ENCODE measurements at regions not wholly inside any gene's neighbourhood (a gene's known extent, or its start where the extent isn't known, plus 50 kb on each side); places are given as distances from the start of the nearest gene placed in this dataset.
A peak's percentile ranks its signal among the peaks of the same experiment; 100 is the strongest.
"Not testable (repeated sequence)": the region's sequence is repeated elsewhere in the genome, so short reads cannot be mapped to it uniquely, and the experiment has no call there.

DNA sequence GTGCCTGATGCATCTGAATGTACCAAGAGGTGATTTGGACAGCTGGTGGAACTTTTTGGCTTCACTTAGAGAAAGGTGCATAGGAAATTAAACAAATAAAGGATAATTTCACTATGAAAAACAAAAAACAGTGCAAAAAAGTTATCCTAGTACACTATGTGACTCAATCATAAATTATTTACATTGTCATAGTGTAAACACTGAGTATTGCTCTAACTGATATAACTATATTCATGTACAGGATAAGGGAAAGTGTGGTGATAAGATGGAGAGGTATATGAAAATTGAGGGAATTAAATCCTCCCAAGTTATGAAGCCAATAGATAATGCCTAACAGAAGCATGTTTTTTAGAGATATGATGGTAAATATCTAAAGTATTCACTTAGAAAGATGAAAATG is 50.2 kb upstream of the CPNE4 start:
- DNase-seq (ENCODE audit: low spot score), result no peak

DNA sequence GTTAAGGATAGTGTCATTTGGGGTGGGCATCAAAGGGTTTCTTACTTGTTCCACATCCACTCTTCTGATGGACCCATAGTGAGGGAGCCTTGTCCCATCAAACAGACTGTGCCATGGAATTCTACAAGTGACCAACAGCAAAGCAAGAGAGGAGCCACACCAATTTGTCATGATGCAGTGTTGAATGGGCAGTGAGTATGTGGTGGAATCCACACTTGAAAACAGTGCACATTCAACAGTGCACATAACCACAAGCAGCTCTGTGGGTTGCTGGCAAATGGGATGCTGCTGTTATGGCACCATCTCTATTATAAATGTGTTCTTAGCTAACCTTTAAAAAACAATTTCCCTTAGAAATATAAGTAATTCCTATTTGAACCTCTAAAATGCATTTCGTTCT is 52.5 kb upstream of the CPNE4 start:
- no peak for DNase-seq (ENCODE audit: low spot score)

DNA sequence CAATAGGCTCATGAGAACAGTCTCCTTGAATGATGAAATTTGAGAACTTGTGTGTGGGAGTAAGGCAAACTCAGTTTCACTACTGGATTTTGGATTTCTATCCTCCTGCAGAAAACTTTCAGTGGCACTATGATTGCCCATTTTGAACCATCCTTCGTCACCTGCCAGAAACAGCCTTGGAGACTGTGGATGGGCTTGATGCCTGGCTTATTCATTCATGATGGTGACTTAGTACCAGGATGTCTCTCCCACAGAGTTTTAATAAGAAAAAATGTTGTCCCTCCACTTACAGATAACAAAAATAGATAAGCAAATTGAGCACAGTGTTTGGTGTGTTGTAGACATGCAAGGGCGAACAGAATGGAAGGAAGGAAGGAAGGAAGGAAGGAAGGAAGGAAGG is 53.5 kb upstream of the CPNE4 start:
- no peak for DNase-seq (ENCODE audit: low spot score)

GRCh38 chr3:132090921-132091320 is 56.1 kb upstream of the CPNE4 start:
- no peak for DNase-seq (ENCODE audit: low spot score)

DNA sequence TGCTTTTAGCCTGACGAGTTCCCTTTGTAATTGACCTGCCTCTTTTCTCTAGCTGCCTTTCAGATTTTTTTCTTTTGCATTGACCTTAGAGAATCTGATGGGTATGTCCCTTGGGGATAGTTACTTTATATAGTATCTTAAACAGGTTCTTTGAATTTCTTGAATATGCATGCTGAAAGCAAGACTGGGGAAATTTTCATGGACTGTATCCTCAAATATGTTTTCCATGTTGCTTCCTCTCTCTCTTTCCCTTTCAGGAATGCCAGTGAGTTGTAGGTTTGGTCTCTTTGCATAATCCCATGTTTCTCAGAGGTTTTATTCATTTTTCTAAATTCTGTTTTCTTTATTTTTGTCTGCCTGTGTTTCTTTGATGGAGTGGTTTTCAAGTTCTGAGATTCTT is 81.8 kb upstream of the CPNE4 start:
- no peak for DNase-seq (ENCODE audit: low spot score)

DNA sequence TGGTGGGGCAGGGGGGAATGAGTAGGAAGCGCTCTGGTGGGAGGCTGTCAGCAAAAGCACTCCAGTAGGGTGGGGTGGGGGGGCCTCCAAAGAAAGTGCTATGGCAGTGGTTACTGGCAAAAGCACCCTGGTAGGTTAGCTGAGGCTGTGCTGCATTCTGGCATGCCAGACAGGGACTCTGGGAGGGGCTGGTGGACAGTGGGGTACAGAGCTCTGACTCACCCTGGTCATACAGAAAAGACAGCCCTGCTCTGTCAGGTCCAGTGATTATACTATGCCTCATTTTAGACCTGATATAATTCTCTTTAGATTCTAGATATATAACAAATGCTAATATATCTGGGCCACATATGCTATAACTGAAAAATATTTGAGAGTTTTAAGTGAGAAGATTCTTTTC is 82.8 kb upstream of the CPNE4 start:
- no peak for DNase-seq (ENCODE audit: low spot score)

DNA sequence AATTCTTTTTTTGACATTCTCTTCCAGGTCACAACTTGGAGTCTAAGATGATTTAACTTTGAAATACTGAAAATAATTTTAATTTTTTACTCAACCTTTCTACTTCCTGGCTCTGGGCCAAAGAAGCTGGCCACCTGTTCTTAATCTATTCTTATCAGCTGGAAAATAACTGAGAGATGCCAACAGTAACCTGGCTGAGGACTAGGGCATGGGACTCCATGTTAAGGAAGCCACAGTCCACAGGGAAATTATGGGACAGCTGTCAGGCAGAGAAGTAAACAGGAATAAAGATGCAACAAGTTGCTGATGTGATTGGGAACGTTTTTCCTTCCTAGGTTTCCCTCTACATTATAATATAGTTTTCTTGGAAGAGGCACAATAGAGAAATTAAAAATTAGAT is 84.7 kb upstream of the CPNE4 start:
- no peak for DNase-seq (ENCODE audit: low spot score)

DNA sequence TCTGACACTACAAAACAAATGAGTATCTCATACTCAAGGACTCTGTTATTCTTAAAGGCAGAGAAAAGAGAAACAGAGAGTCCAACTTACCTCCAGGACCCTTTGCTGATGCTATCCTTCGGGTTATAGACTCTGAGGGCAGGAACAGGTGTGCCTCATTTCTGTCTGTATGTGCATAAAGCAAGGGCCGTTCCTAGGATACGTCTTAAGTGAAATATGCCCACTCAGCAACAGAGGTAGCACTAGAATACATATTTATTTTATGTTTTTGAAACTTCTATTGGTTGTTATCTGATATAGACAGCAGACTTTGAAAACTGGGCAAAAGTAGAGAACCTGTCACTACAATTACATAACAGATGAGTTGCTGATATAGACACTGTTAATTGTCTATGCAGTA is 89.3 kb upstream of the CPNE4 start:
- DNase-seq (ENCODE audit: low spot score), result no peak

DNA sequence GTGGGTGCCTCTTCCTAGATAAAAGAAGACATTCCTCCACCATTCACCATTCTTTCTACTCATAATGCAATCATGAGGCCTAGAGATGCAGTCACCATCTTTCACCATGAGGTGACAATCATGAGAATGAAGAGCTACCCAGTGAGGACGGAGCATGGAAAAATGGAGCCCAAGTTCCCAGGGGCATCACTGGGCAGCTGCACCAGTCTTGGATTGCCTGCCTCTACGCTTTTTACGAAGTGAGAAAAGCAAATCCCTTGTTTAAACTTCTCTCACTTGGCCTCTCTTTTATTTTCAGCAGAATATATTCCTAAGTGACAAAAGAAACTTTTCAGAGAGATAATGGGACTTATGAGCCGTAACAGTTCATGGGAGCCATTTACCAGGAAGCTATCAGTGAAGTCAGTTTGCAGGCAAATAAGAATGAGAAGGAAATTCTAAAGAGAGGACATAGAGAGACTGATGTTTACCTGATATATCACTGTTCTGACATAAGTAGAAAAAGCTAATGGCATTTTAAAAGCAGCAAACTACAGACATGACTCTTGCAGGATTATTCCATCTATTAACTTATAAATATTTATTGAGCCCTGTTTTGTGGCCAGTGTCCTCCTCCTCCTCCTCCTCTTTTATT is 90.0 kb upstream of the CPNE4 start:
- DNase-seq (ENCODE audit: low spot score), result no peak

DNA sequence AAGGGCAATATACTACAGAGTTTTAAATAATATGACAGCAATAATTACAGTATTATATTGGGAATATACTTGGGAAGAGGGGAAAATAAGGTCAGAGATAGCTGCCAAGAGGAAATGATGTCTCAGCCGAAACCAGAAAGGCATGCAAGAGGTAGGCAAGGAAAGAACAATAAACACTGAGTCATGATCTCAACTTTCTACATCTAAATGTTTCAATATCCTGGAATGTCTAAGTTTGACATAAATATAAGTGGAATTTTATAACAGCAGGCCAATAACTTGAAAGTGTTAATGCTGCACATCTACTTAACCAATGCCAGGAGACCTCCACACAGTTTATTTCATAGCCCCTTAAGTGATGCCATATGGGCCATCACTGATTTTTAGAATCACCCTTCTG is 99.8 kb upstream of the CPNE4 start:
- no peak for DNase-seq (ENCODE audit: low spot score)

- no peak for DNase-seq (ENCODE audit: low spot score)
Observed at GRCh38 chr3:132135628-132136333, 101.0 kb upstream of the CPNE4 start.

- DNase-seq (ENCODE audit: low spot score), result no peak
Observed at GRCh38 chr3:132136334-132136716, 101.5 kb upstream of the CPNE4 start.

DNA sequence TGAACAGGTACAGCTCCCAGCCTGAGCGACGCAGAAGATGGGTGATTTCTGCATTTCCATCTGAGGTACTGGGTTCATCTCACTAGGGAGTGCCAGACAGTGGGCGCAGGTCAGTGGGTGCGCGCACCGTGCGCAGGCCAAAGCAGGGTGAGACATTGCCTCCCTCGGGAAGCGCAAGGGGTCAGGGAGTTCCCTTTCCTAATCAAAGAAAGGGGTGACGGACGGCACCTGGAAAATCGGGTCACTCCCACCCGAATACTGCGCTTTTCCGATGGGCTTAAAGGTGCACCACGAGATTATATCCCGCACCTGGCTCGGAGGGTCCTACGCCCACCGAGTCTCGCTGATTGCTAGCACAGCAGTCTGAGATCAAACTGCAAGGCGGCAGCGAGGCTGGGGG is 102.1 kb upstream of the CPNE4 start:
- not testable (repeated sequence) for DNase-seq (ENCODE audit: low spot score)

GRCh38 chr3:132145833-132146232 is 111.0 kb upstream of the CPNE4 start:
- no peak for DNase-seq (ENCODE audit: low spot score)

- DNase-seq (ENCODE audit: low spot score), result no peak
Observed at GRCh38 chr3:132154619-132155018, 119.8 kb upstream of the CPNE4 start.

GRCh38 chr3:132159145-132159544 is 124.3 kb upstream of the CPNE4 start:
- no peak for DNase-seq (ENCODE audit: low spot score)

DNA sequence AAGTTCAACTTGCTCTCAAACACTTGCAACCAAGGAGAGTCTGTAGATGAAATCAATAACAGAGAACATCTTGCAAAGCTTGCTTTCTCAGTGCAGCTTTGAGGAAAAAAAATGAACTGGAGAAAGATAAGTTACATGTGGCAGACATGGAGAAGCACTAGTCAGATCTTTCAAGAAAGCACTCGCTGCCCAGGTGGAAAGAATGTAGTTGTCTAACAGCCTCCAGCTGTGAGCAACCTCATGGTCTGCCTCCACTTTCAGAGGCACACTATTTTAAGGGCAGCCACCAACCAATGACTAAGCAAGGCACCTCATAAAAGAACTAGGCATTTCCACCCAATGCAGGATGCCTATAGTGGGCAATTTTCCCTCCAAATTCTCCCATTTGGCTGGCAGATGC is 125.4 kb upstream of the CPNE4 start:
- no peak for DNase-seq (ENCODE audit: low spot score)

GRCh38 chr3:132161608-132162007 is 126.8 kb upstream of the CPNE4 start:
- no peak for DNase-seq (ENCODE audit: low spot score)

- DNase-seq (ENCODE audit: low spot score), result no peak
Observed at GRCh38 chr3:132164469-132165092, 129.8 kb upstream of the CPNE4 start.

- DNase-seq (ENCODE audit: low spot score), result no peak
Observed at GRCh38 chr3:132167870-132168269, 133.1 kb upstream of the CPNE4 start.

- no peak for DNase-seq (ENCODE audit: low spot score)
Observed at GRCh38 chr3:132174500-132174899, 139.7 kb upstream of the CPNE4 start.

- DNase-seq (ENCODE audit: low spot score), result peak; percentile 44
Observed at GRCh38 chr3:132180337-132180791, 136.8 kb upstream of the ACP3 start.

- DNase-seq (ENCODE audit: low spot score), result no peak
Observed at GRCh38 chr3:132183811-132184210, 133.4 kb upstream of the ACP3 start.

Measured in umbilical cord (tissue), 1 donor.